NK-92 treated with Interleukin-12 subunit alpha and Interleukin-12 subunit beta, amount 100 ng/mL, for 24 hours (cell line): ENCODE measurements at regions not wholly inside any gene's neighbourhood (a gene's known extent, or its start where the extent isn't known, plus 50 kb on each side); places are given as distances from the start of the nearest gene placed in this dataset.
"Not testable (repeated sequence)": the region's sequence is repeated elsewhere in the genome, so short reads cannot be mapped to it uniquely, and the experiment has no call there.

Experiments used
- DNase-seq: peaks from one replicate; lab custom pipeline; 2025; lab: John Stamatoyannopoulos, UW

DNA sequence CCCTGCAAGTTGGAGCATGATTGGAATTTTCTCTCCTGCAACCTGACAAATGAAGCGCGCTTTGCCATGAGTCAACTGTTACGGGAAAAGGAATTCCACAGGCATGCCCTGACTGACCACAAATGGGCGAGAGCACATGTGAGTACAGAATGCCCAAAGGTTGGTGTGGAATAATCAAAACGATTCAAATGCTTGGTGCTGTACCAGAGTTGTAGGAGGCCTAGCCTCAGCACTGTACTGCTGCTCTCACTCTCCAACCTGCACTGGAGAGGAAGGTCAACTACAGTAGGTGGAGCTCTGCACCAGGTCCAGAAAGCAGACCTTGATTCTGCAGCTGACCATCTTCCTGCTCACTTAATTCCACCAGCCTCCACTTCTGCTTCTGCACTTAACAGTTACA lies 406.9 kb upstream of the ACTBL2 start:
- DNase-seq = no peak

DNA sequence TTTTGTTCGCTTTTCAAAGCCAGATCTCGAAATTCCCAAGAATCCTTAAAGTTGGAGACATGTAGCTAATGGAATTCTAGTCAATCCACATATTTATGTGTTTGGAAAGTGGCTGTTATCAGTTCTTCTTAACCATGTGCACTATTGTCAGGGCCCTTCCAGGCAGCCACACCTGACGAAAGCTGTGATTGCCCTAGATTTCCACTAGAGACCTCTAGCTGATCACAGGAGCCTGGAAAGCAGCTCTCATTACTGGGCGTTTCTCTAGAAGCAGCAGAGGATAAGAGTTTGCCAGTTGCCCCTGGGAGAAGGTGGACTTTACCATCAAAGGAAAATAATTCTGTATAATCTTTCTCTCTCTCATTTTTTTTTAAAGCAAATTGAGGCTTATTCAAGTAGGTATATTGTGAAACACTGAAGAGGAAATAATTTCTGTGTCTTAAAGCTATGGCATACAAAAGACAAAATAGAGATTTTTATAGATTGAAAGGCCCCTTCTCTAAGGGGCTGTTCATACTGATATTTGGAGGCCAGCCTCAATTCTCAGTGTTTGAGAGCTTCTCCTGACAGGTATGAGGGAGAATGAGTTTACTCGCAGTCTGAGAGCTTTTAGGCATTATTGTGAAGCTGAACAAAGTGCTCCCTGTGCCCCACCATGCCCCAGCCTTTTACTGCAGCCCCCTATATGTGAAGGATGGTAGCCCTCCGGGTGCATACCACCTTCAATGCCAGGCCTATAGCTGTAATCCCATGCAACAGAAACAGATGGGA lies 405.4 kb upstream of the ACTBL2 start:
- DNase-seq = no peak

DNA sequence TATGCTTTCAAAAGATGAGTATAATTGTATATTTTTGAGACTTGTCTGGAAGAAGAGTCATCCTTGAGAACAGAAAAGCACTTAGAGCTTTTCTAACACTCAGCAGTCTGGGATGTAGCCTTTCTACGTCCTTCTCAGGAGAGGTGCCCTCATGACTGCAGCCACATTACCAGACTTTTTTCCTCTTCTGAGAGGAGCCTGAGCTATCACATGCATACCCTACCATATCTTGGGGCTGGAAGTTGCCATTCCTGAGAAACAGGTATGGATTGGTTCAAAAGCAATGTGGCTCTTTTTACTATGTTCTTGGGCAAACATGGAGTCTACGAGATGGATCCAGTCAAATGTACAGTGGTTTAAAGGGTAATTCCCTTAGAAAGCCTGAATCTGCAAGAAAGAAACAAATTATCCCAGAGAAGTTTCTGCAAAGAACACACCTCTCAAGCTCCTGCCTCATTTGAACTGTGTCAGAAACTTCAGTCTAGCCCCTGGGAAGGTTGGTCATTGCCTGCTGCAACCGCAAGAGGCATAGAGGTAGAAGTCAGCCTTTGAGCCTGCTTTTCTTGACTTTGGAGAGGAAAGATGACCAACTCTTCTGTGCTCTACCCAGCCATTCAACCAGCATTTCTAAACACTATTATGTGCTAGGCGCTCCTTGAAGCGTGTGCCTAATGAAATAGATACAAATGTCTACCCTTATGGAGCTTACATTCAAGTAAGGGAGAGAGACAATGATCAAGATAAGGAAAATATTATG lies 401.9 kb upstream of the ACTBL2 start:
- no peak for DNase-seq

DNA sequence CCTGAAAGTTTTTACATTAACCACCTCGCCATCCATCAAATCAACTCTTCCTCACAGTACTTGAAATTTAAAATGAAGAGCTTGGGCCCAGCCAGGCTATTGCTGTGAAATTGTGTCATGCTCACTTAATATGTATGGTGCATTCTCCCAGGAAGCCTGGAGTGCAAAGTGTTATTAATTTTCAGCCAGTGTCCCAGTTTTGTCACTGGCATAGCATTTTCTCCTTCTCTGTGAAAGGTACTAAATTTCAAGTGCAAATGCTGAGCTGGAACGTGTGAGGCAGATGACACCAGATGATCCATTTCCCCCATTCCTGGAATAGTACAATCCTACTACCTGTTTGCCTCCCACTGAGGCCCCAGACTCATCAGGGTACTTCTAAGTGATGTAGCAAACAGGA lies 397.6 kb upstream of the ACTBL2 start:
- DNase-seq = no peak

DNA sequence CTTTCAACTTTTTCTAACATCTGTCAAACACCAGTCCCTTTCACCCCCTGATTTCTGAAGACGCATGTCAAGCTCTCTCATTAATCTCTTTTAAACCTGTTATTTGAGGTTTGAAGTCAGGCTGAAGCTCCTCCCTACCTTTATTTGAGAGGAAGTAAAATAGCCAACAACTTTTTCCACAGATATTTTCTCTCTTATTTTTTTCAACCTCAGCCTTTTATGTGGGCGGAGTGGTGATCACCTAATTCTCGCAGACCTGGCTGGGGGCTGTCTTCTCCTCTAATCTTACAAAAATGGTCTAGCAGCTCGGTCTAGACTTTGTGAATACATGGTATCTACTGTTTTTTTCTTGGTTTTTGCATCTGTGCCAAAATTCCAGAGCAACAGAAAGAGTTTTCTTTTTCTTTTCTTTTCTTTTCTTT lies 395.7 kb upstream of the ACTBL2 start:
- no peak for DNase-seq

- DNase-seq = no peak
Observed at GRCh38 chr5:57871496-57871895, 388.9 kb upstream of the ACTBL2 start.

GRCh38 chr5:57870267-57870666 lies 387.7 kb upstream of the ACTBL2 start:
- not testable (repeated sequence) for DNase-seq

DNA sequence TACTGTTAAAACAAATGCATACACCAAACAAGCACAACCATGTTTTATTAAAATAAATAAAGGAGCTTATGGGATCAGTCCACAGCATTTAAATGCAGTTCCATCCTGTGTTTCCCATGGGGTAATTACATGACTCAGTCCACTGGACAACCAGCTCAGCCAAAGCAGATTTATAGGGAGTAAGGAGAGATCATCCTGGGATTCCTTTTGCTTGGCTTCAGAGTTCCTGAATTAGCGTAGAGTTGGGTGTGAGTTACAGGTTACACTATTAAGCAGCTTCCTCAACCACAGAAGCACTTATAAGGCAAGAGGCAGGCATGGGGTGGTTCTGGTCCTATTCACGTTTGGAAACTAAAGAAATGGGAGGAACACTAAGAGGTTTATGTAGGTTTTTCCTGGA lies 381.1 kb upstream of the ACTBL2 start:
- no peak for DNase-seq

DNA sequence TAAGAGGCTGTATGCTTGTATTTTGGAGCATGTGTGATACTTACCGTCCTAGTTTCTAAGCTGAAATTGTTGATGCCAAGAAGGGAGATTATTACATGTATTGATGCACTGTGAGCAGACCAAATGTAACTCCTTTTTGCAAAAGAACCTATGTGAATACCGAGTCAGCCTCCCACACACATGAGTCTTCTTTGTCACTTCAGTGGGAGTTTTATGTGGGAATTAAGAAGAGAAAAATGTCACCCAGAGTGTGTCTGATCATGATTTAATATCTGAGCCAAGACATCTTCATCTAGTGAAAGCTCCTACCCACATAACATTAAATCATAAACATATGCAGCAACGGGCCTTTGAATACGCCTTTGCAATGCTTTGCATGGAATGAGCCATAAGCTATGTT lies 380.3 kb upstream of the ACTBL2 start:
- DNase-seq = no peak

GRCh38 chr5:57862471-57862911 lies 379.9 kb upstream of the ACTBL2 start:
- DNase-seq = no peak

DNA sequence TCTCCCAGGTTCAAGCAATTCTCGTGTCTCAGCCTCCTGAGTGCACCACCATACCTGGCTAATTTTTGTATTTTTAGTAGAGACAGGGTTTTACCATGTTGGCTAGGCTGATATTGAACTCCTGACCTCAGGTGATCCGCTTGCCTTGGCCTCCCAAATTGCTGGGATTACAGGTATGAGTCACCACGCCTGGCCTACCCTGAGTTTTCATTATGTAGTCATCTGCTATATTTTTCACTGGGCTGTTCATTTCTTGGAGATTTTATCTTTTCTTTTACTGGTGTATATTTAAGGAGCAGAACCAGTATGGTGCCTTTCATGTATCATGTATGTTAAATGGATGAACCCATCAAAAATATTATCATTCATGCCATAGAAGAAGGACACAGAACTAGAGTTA lies 377.0 kb upstream of the ACTBL2 start:
- DNase-seq = no peak

- DNase-seq = no peak
Observed at GRCh38 chr5:57858905-57859304, 376.3 kb upstream of the ACTBL2 start.

DNA sequence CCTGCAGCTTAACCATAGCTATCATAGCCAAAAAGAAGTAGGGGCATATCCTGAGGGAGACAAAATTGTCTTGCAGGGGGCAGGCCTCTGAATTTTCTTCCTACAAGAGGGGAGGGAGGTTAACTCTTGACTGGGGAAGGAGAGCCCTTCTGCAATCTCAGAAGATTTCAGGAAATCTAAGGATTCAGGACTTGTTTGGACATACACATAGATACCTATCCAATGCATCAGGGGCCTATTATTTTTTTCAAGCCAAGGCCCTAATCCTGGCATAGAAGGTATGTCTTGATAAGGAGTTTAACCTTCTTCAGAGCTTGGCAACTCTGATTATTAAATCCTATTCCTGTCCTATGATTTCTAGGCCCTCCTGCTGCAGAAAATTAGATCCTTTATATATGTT lies 375.1 kb upstream of the ACTBL2 start:
- no peak for DNase-seq

DNA sequence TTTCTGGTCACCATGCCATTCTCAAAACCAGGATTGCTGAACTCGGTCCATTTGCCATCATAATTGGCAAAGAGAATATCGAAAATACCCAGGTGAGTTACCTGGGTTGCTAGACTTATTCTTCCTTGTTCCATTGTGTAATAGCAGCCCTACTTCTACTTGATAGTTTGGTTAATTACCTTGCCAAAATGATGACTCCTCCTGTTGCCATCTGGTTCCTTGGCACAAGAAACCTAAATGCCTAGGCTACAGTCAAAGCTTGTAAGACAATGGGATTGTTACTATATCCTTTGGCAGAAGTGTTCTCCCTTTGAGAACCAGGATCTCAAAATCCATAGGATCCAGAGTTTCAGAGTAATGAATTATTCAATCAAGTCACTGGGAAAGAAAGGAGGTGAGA lies 373.2 kb upstream of the ACTBL2 start:
- DNase-seq = no peak

DNA sequence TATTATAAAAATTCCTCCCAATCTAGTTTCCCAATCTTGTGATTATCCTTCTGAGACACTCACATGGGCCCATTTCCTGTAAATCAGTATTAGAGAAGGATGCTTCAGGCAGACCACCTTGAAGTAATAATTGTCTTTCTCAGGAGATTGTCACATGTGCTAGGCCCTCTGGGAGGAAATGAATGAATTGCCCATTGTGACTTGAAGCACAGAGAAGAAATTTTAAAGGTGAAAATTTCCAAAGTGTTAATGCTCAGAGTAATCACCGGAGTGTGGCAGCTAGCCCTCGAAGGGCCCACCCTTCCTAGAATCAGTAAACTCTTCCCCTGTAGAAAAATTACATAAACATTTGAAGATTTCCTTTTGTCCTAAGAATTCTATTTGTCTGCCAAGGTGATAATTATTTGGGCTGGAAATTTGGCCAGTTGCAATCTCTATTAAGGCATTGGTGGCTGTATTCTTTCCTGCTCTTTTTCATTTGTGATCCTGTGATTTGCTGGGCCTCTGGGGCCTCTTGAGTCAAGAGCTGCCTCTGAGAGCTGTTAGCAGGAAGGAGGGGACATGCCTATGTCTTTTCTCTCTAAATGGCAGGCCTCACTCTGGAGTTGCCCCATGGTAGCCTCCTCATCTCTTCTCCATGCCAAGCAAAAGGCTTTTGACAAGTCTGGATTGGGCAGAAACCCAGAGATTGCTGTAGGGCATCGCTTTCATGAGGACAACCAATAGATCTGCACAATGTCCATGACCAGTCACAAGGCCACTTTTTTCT lies 371.5 kb upstream of the ACTBL2 start:
- DNase-seq = no peak

- DNase-seq = no peak
Observed at GRCh38 chr5:57850109-57850508, 367.5 kb upstream of the ACTBL2 start.

- DNase-seq = no peak
Observed at GRCh38 chr5:57845025-57845424, 362.4 kb upstream of the ACTBL2 start.

GRCh38 chr5:57844410-57844809 lies 361.8 kb upstream of the ACTBL2 start:
- no peak for DNase-seq

DNA sequence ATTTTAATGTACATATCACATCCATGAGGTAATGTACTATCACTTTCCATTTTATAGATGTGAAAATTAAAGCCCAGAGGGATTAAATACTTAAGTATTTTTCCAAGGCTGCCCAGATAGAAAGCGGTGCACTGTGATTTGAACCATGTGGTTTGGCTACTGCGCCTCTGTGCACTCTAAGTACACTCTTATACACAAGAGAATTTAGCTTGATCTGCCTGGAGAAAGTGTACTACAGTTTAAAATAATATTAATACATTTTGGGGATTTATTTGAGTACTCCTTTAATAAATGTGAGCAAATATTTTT lies 360.4 kb upstream of the ACTBL2 start:
- no peak for DNase-seq

- DNase-seq = no peak
Observed at GRCh38 chr5:57842364-57843058, 359.9 kb upstream of the ACTBL2 start.

DNA sequence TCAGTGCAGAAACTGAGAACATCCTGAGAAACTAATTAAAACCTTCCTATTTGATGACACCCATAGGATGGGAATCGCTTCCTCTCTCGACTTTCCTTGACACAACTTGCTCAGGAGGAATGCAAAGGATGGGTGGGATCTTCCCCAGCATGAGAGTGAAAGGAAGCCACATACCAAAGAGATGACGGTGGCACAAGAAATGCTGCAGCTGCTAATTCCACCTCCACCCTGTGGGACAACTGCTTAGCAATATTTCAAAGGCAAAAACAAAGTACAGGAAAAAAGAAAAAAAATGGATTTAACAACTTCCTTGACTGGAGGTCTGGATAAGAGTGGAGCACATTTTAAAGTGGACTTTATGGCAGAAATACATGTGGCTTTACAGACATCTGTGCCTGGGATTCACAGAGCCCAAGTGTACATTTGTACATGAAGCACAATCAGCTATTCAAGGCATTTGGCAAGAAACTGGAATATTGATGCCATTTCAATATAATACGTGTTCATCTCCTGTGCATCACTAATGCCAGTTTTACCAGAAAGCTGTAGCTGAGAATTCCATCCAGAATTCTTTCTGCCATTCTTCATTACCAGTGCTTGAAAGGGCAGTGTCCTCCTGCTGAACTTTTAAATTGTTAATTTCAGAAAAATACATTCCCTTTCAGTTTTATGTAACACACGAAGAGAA lies 359.2 kb upstream of the ACTBL2 start:
- DNase-seq = no peak
